ENCODE measurements at regions not wholly inside any gene's neighbourhood (a gene's known extent, or its start where the extent isn't known, plus 50 kb on each side); places are given as distances from the start of the nearest gene placed in this dataset.
"Not testable (repeated sequence)": the region's sequence is repeated elsewhere in the genome, so short reads cannot be mapped to it uniquely, and the experiment has no call there.

GRCh38 chr6:169933251-169933821 lies 181.9 kb downstream of the ERMARD start:
- DNase-seq (ENCODE audit: low read depth in 2 of 2) = no peak

- DNase-seq (ENCODE audit: low read depth in 2 of 2) = no peak
Observed at GRCh38 chr6:169932491-169932890, 181.1 kb downstream of the ERMARD start.

GRCh38 chr6:169931261-169931660 lies 179.8 kb downstream of the ERMARD start:
- DNase-seq (ENCODE audit: low read depth in 2 of 2) = no peak

GRCh38 chr6:169930799-169931198 lies 179.4 kb downstream of the ERMARD start:
- no peak for DNase-seq (ENCODE audit: low read depth in 2 of 2)

GRCh38 chr6:169927711-169928110 lies 176.3 kb downstream of the ERMARD start:
- no peak for DNase-seq (ENCODE audit: low read depth in 2 of 2)

- no peak for DNase-seq (ENCODE audit: low read depth in 2 of 2)
Observed at GRCh38 chr6:169926617-169927417, 175.4 kb downstream of the ERMARD start.

GRCh38 chr6:169923468-169924464 lies 172.3 kb downstream of the ERMARD start:
- DNase-seq (ENCODE audit: low read depth in 2 of 2) = no peak

GRCh38 chr6:169921853-169922824 lies 170.7 kb downstream of the ERMARD start:
- no peak for DNase-seq (ENCODE audit: low read depth in 2 of 2)

GRCh38 chr6:169921217-169921616 lies 169.8 kb downstream of the ERMARD start:
- no peak for DNase-seq (ENCODE audit: low read depth in 2 of 2)

GRCh38 chr6:169920359-169921020 lies 169.1 kb downstream of the ERMARD start:
- no peak for DNase-seq (ENCODE audit: low read depth in 2 of 2)

- DNase-seq (ENCODE audit: low read depth in 2 of 2) = no peak
Observed at GRCh38 chr6:169918954-169919549, 167.6 kb downstream of the ERMARD start.

- no peak for DNase-seq (ENCODE audit: low read depth in 2 of 2)
Observed at GRCh38 chr6:169918239-169918953, 167.0 kb downstream of the ERMARD start.

- DNase-seq (ENCODE audit: low read depth in 2 of 2) = no peak
Observed at GRCh38 chr6:169917153-169917552, 165.7 kb downstream of the ERMARD start.

GRCh38 chr6:169915769-169916550 lies 164.5 kb downstream of the ERMARD start:
- DNase-seq (ENCODE audit: low read depth in 2 of 2) = no peak

- DNase-seq (ENCODE audit: low read depth in 2 of 2) = not testable (repeated sequence)
Observed at GRCh38 chr6:169913745-169914144, 162.3 kb downstream of the ERMARD start.

- DNase-seq (ENCODE audit: low read depth in 2 of 2) = no peak
Observed at GRCh38 chr6:169913096-169913638, 161.7 kb downstream of the ERMARD start.

- no peak for DNase-seq (ENCODE audit: low read depth in 2 of 2)
Observed at GRCh38 chr6:169912266-169913095, 161.1 kb downstream of the ERMARD start.

Data from stimulated activated CD8-positive, alpha-beta memory T cell treated with anti-CD3 and anti-CD28 coated beads, Interleukin-7, amount 100 ng/mL, for 1 hour (primary cell).